HepG2 (cell line): ENCODE measurements at regions not wholly inside any gene's neighbourhood (a gene's known extent, or its start where the extent isn't known, plus 50 kb on each side); places are given as distances from the start of the nearest gene placed in this dataset.
A peak's percentile ranks its signal among the peaks of the same experiment; 100 is the strongest.

Experiments used
- ATRX ChIP-seq: sonication (generic); formaldehyde crosslinking; IDR thresholded peaks from 2 replicates; pipeline ENCODE4 v1.4.0; 2020; ENCODE audit warnings: missing genetic modification reagents, borderline replicate concordance
- EED ChIP-seq: sonication (generic); formaldehyde crosslinking; IDR thresholded peaks from 2 replicates; pipeline ENCODE4 v1.5.0; 2020; ENCODE audit warnings: mild to moderate bottlenecking, missing genetic modification reagents
- ELF4 ChIP-seq: sonication (generic); formaldehyde crosslinking; IDR thresholded peaks from 2 replicates; pipeline ENCODE4 v1.5.0; 2020; ENCODE audit warnings: missing genetic modification reagents, mild to moderate bottlenecking, moderate library complexity, borderline replicate concordance
- FIP1L1 ChIP-seq: fragments of 200-400 bp; formaldehyde crosslinking; IDR thresholded peaks from 2 replicates; pipeline ENCODE4 v1.6.1; 2018; ENCODE audit warnings: low read depth, mild to moderate bottlenecking, low read length, moderate library complexity, borderline replicate concordance; ENCODE audit not compliant: insufficient read depth
- FOXM1 ChIP-seq: sonication (generic); formaldehyde crosslinking; IDR thresholded peaks from 2 replicates; pipeline ENCODE4 v1.5.0; 2020; ENCODE audit warnings: missing genetic modification reagents
- GABPA ChIP-seq, 2 experiments: IDR thresholded peaks; 2 replicates each; pipeline ENCODE4 v1.6.1; 2011 to 2016; ENCODE audit warnings: low read depth in 2 of 2, low read length in 1 of 2, missing biosample characterization in 1 of 2, missing genetic modification characterization in 1 of 2
- HMG20B ChIP-seq: conservative IDR thresholded peaks from 2 replicates; pipeline ENCODE4 v1.6.1; 2016; ENCODE audit warnings: missing genetic modification reagents, missing compliant biosample characterization
- HMGXB4 ChIP-seq, 2 experiments: sonication (generic) in 1 of 2; formaldehyde crosslinking in 1 of 2; IDR thresholded peaks; 2 replicates each; pipeline versions ENCODE4 v1.4.0 to v1.6.1; 2018 to 2020; ENCODE audit warnings: missing genetic modification reagents in 2 of 2, borderline replicate concordance in 1 of 2, low read depth in 1 of 2, mild to moderate bottlenecking in 1 of 2, missing biosample characterization in 1 of 2
- HOMEZ ChIP-seq: IDR thresholded peaks from 2 replicates; pipeline ENCODE4 v1.6.1; 2016; ENCODE audit warnings: low read depth
- KLF16 ChIP-seq, 2 experiments: sonication (generic) in 1 of 2; formaldehyde crosslinking in 1 of 2; IDR thresholded peaks; 2 replicates each; pipeline versions ENCODE4 v1.6.1 to v1.8.0; 2016 to 2023; ENCODE audit warnings: missing genetic modification reagents in 2 of 2, missing compliant biosample characterization in 1 of 2
- MYC ChIP-seq: sonication (generic); formaldehyde crosslinking; IDR thresholded peaks from 2 replicates; pipeline ENCODE4 v1.9.0; 2021; ENCODE audit warnings: missing genetic modification reagents, borderline replicate concordance
- MYNN ChIP-seq: sonication (generic); formaldehyde crosslinking; IDR thresholded peaks from 2 replicates; pipeline ENCODE4 v1.4.0; 2020; ENCODE audit warnings: mild to moderate bottlenecking, low read depth, missing genetic modification reagents
- SNAPC5 ChIP-seq: sonication (generic); formaldehyde crosslinking; IDR thresholded peaks from 2 replicates; pipeline ENCODE4 v1.8.1; 2023; ENCODE audit warnings: mild to moderate bottlenecking, missing genetic modification reagents, borderline replicate concordance
- SPEN ChIP-seq: sonication (generic); formaldehyde crosslinking; IDR thresholded peaks from 2 replicates; pipeline ENCODE4 v1.5.1; 2020; ENCODE audit warnings: low read depth, mild to moderate bottlenecking, missing genetic modification reagents
- TRIM22 ChIP-seq: fragments of 450-650 bp; IDR thresholded peaks from 2 replicates; pipeline ENCODE4 v1.6.1; 2017
- ZC3H13 ChIP-seq: sonication (generic); formaldehyde crosslinking; IDR thresholded peaks from 2 replicates; pipeline ENCODE4 v1.8.1; 2023; ENCODE audit warnings: mild to moderate bottlenecking, missing genetic modification reagents, moderate library complexity
- ZNF12 ChIP-seq: sonication (generic); formaldehyde crosslinking; IDR thresholded peaks from 2 replicates; pipeline ENCODE4 v1.5.0; 2020; ENCODE audit warnings: missing genetic modification reagents
- ZNF260 ChIP-seq: sonication (generic); formaldehyde crosslinking; IDR thresholded peaks from 2 replicates; pipeline ENCODE4 v1.4.0; 2020; ENCODE audit warnings: missing genetic modification reagents, low read depth, mild to moderate bottlenecking, borderline replicate concordance
- ZNF263 ChIP-seq: sonication (generic); formaldehyde crosslinking; IDR thresholded peaks from 2 replicates; pipeline ENCODE4 v1.4.0; 2020; ENCODE audit warnings: missing genetic modification reagents
- ZNF737 ChIP-seq: sonication (generic); formaldehyde crosslinking; IDR thresholded peaks from 2 replicates; pipeline ENCODE4 v1.5.0; 2020; ENCODE audit warnings: missing genetic modification reagents, mild to moderate bottlenecking, borderline replicate concordance
- ZNF841 ChIP-seq: sonication (generic); formaldehyde crosslinking; IDR thresholded peaks from 2 replicates; pipeline ENCODE4 v1.8.1; 2023; ENCODE audit warnings: missing genetic modification reagents, borderline replicate concordance
- ZSCAN31 ChIP-seq: sonication (generic); formaldehyde crosslinking; IDR thresholded peaks from 2 replicates; pipeline ENCODE4 v1.5.0; 2020; ENCODE audit warnings: low read depth, mild to moderate bottlenecking, missing genetic modification reagents
- TF ChIP-seq, protein P1 (sequence below): IDR thresholded peaks from 2 replicates; pipeline ENCODE4 v1.6.1; 2016; ENCODE audit warnings: low read depth, borderline replicate concordance
- TF ChIP-seq, protein P2 (sequence below): sonication (generic); formaldehyde crosslinking; IDR thresholded peaks from 2 replicates; pipeline ENCODE4 v1.4.0; 2020; ENCODE audit warnings: mild to moderate bottlenecking, missing genetic modification reagents

DNA sequence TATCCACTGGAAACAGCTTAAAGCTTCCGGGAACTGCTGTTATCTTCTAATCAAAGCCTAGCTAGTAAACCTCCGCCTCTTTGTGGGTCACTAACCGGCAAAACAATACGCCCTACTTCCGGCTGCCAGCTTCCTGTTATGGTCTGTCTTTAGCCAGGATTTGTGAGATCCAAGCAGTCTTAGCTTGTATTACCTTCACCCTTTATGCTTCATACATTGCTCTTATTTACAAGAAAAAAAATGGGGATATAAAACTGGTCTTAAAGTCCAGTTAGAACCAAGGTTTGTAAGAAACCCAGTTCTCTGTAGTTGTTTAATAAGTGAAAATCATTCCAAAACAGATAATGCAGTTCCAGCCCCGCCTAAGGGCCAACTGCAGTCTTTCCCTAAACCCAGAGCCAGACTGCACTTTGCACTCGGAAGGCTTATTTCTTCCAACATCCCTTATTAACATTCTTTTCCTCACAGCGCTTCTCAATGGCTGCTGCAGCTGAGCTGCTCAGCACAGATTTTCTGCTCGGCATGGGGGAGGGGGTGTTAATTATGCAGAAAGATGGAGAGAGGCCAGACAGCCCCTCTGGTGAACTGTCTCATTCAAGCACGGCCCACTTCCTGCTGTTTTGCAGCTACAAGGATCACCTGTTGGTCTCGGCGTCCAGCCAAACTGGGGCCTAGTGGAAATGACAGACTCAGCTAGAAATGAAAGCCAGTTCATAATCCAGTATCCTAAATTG lies 368.4 kb downstream of the KLF12 start (continued):
- 0 out of 2 replicates have a peak, but pooled peaks have one; percentile 49 for TF ChIP-seq HOMEZ (CRISPR knock-in tag)
- TF ChIP-seq ZNF12 (CRISPR knock-in tag) = no peak
- peak in 1 of 2 experiments; percentile 45; a peak in 1 of 4 replicates for TF ChIP-seq KLF16 (CRISPR knock-in tag; IDR thresholded peaks at IDR 0.05)
- TF ChIP-seq, protein P1, sequence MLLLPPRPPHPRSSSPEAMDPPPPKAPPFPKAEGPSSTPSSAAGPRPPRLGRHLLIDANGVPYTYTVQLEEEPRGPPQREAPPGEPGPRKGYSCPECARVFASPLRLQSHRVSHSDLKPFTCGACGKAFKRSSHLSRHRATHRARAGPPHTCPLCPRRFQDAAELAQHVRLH (CRISPR knock-in tag) = no peak
- TF ChIP-seq ZNF841 (CRISPR knock-in tag) = no peak
- 0 out of 4 replicates have a peak, but pooled peaks of 1 of the 2 experiments have one; percentile 22 for TF ChIP-seq HMGXB4 (CRISPR knock-in tag; IDR thresholded peaks at IDR 0.05; ENCODE audit: borderline replicate concordance in 1 of 2, low read depth in 1 of 2)
- no peak for TF ChIP-seq ATRX (CRISPR knock-in tag)
- peak; percentile 38; the same call in 1 of the 2 replicates for TF ChIP-seq GABPA (IDR thresholded peaks at IDR 0.05; ENCODE audit: low read depth, low read length)
- TF ChIP-seq GABPA (CRISPR knock-in tag; IDR thresholded peaks at IDR 0.05; ENCODE audit: low read depth) = peak; percentile 88
- TF ChIP-seq FIP1L1 = no peak
- no peak for TF ChIP-seq ZSCAN31 (CRISPR knock-in tag)
- no peak for TF ChIP-seq SPEN
- TF ChIP-seq ZNF260 = no peak
- no peak for TF ChIP-seq MYC (CRISPR knock-in tag)
- 0 out of 2 replicates have a peak, but pooled peaks have one; percentile 65 for TF ChIP-seq ELF4 (CRISPR knock-in tag)
- TF ChIP-seq MYNN (CRISPR knock-in tag) = no peak
- TF ChIP-seq HMG20B = no peak
- TF ChIP-seq EED (CRISPR knock-in tag) = no peak
- no peak for TF ChIP-seq SNAPC5 (CRISPR knock-in tag)
- no peak for TF ChIP-seq ZNF737
- TF ChIP-seq TRIM22 = no peak
- TF ChIP-seq, protein P2, sequence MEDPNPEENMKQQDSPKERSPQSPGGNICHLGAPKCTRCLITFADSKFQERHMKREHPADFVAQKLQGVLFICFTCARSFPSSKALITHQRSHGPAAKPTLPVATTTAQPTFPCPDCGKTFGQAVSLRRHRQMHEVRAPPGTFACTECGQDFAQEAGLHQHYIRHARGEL (CRISPR knock-in tag) = no peak
- TF ChIP-seq FOXM1 = no peak
- no peak for TF ChIP-seq ZNF263
- no peak for TF ChIP-seq ZC3H13
